ENCODE measurements at regions not wholly inside any gene's neighbourhood (a gene's known extent, or its start where the extent isn't known, plus 50 kb on each side); places are given as distances from the start of the nearest gene placed in this dataset.

DNA sequence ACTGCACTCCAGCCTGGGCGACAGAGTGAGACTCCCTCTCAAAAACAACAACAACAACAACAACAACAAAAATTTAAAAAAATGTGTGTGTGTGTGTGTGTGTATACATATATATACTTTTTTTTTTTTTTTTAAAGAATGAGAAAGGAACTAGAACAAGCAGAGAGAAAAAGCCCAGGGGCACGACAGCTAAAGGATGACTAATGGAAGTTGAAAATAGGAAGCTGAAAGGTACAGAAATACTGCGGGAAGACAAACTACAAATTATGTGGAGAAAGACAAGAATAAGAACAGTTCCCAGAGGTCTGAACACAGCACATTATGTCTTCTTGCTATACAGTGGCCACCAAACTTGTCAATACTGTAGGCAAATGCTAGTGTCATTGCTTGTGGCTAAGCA is 141.9 kb upstream of the PRSS1 start:
- DNase-seq (ENCODE audit: low read depth in 2 of 3, low spot score in 2 of 3): no peak

DNA sequence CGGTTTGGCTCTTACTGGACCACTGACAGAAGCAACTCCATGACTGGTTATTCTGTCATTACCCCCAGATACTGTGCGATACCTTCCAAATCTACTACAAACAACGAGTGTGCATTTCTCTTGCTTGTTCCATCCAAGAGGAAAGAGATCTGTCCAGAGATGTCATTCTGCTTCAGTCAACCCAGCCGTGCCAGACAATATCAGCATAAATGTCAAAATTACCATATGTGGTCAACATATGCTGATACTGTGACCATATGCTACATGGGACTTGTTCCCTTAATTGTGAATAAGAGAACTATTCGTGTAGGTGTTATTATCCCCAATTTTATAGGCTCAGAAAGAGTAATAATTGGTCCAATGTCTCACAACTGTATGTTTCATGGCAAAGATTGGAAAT is 143.2 kb upstream of the PRSS1 start:
- DNase-seq (ENCODE audit: low read depth in 2 of 3, low spot score in 2 of 3): no peak

DNA sequence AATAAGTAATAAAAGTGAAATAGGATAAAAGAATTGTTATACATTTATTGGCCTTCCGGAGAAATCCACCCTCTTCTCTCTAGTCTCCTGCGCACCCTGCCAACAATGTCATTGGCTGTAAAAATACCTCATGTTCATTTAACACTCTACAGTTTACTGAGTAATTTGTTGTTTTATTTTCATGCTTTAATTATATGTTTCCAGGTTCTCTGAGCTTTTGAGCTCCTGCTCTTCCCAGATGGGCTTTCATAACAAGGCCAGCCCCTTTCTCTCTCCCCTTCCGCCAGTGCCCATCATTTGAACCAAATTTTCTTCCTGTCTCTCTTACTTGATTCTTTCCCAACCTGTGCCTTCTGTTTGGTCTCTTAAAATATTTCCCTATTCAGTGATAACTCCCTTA is 144.6 kb upstream of the PRSS1 start:
- no peak for DNase-seq (ENCODE audit: low read depth in 2 of 3, low spot score in 2 of 3)

- DNase-seq (ENCODE audit: low read depth in 2 of 3, low spot score in 2 of 3): peak; percentile 19 to 88 (median 64)
These were observed 145.3 kb upstream of the PRSS1 start for GRCh38 chr7:142603870-142604448.

DNA sequence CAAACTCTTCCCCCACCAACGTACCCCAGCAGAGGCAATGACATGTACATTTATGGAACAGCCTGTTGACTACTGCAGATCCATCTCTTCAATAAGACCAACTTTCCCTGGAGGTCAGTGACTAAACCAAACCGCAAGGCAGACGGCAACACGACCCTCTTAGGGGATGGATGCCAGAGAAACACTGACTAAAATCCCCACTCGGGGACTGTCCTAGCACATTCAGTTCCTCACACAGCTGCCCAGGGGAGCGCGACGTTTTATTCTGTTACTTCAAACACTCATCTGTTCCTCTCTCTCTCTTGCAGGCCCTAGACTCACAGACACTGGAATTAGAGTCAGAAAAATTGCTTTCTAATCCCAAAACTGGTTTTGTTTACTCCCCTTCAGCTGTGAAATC is 146.5 kb upstream of the PRSS1 start:
- DNase-seq (ENCODE audit: low read depth in 2 of 3, low spot score in 2 of 3): no peak

DNA sequence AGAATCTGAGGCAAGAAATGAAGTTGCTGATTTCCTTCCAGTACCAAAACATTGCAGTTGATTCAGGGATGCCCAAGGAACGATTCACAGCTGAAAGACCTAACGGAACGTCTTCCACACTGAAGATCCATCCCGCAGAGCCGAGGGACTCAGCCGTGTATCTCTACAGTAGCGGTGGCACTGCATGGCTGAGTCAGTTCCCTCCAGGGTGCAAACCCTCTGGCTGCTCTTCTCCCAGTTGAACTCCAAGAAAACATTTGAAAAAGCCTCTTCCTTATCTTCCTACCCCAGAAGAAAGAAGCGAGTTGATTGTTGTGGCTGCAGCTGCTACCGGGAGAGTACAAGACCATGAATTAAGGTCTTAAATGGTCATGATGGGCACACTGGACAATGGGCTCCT is 147.1 kb upstream of the PRSS1 start:
- no peak for DNase-seq (ENCODE audit: low read depth in 2 of 3, low spot score in 2 of 3)

DNA sequence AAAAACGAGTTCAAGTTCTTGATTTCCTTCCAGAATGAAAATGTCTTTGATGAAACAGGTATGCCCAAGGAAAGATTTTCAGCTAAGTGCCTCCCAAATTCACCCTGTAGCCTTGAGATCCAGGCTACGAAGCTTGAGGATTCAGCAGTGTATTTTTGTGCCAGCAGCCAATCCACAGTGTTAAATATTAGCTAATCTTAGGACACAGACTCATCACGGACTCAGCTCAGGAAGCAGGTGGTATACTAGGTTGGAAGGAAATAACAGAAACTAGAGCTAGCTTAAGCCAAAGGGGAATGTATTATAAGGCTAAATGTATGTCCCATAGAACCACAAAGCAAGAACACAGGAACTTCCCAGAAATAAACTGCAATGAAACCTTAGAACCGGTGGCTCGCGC is 151.0 kb upstream of the PRSS1 start:
- DNase-seq (ENCODE audit: low read depth in 2 of 3, low spot score in 2 of 3): peak in 2 of 3 donors; percentile 55 to 79

DNA sequence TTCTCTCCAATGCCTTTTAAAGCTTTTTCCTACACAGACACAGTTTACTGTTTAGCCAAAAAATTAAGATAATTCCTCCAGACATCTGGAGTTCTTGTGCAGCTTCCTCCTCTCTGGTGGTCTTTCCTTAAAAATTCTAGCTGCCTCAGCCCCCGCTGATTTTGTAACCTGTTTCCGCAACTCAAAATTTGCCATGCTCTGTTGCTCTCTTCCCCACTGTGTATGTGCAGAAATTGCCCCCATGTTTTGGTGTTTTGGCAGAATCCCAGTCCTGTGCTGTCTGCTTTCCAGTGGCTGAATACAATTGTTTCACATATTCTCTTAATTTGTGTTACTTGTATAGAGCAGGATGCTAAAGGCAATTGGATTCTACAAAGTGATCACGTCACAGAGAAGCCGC is 151.7 kb upstream of the PRSS1 start:
- no peak for DNase-seq (ENCODE audit: low read depth in 2 of 3, low spot score in 2 of 3)

GRCh38 chr7:142595816-142596516 is 153.3 kb upstream of the PRSS1 start:
- no peak for DNase-seq (ENCODE audit: low read depth in 2 of 3, low spot score in 2 of 3)

GRCh38 chr7:142594078-142594477 is 155.2 kb upstream of the PRSS1 start:
- no peak for DNase-seq (ENCODE audit: low read depth in 2 of 3, low spot score in 2 of 3)

GRCh38 chr7:142593106-142593505 is 156.2 kb upstream of the PRSS1 start:
- no peak for DNase-seq (ENCODE audit: low read depth in 2 of 3, low spot score in 2 of 3)

DNA sequence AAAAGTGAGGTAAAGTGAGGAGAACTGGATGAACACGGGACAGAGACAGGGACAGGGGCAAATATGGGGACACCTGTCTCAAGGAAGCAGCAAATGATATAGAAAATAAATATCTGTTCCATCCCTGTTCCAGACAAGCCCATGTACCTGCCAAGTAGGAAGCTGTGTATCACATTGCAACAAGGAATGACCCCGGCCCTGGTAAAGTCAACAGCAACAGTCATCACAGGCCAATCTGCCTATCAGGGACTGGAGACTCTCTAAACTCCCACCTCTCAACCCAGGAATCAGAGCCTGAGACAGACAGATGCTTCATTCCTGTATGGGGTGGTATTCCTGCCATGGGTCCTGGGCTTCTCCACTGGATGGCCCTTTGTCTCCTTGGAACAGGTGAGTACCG is 156.6 kb upstream of the PRSS1 start:
- DNase-seq (ENCODE audit: low read depth in 2 of 3, low spot score in 2 of 3): no peak

GRCh38 chr7:142592231-142592630 is 157.0 kb upstream of the PRSS1 start:
- no peak for DNase-seq (ENCODE audit: low read depth in 2 of 3, low spot score in 2 of 3)

DNA sequence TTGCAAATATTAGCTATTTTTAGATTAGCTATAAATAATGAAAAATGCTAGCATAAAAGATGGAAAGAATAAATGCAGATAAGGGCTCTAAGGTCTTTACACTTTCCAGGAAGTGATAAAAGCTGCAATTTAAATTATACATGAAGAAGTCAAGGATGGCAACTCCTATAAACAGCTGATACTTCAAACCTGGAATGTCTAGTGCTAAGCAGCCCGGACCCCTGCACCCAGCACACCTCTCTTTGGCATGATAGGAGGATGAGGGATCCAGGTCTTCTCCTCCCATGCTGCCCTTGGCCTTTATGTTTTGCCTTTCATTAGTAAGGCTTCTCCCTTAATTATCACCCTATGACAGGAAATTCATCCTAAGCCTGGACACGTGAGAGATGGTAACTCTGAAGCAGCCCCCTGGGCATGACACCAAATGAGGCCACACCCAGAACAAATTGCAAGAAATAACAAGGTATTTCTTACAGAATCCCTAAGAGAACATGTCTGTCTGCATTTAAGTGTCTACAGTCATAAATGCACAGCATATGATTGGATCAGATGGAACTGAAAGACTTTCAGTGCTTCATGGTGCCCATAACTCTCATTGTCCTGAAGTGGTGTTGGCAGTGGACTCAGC is 158.3 kb upstream of the PRSS1 start:
- no peak for DNase-seq (ENCODE audit: low read depth in 2 of 3, low spot score in 2 of 3)

GRCh38 chr7:142590077-142590476 is 159.2 kb upstream of the PRSS1 start:
- no peak for DNase-seq (ENCODE audit: low read depth in 2 of 3, low spot score in 2 of 3)

- peak in 2 of 3 donors; percentile 81 to 84 for DNase-seq (ENCODE audit: low read depth in 2 of 3, low spot score in 2 of 3)
These were observed 161.6 kb upstream of the PRSS1 start for GRCh38 chr7:142587578-142588191.

DNA sequence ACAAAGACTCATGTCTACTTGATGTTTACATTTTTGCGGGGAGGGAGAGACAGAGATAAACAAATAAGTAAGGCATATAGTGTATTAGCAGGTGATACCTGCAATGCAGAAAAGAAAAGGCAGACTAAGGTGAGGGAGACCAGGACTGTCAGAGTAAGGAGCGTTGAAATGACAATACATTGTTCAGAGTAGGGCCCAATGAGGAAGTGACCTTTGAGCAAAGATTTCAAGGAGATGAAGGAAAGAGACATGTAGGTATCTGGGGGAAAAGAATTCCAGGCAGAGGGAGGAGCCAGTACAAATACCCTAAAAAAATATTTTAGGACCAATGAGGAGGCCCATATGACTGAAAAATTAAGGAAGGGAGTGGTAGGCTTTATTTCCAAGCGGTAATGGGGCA is 162.7 kb upstream of the PRSS1 start:
- DNase-seq (ENCODE audit: low read depth in 2 of 3, low spot score in 2 of 3): no peak

GRCh38 chr7:142585425-142585824 is 163.8 kb upstream of the PRSS1 start:
- peak in 2 of 3 donors; percentile 53 to 69 for DNase-seq (ENCODE audit: low read depth in 2 of 3, low spot score in 2 of 3)

DNA sequence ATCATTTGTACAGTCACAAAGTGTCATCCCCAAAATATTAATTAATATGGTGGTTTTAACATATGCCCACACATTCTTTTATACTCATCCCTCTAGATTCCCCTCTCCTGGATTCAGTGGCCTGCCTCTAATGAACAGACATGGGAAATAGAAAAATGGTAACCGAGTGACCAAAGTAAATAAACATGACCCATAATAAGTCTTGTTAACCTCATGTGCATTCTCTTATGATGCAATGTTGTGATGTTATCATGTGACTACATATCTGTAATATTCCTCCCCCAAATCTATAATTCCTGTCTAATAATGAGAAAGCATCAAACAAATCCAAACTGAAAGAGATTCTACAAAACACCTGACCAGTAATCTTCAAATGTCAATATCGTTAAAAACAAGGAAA is 164.5 kb upstream of the PRSS1 start:
- no peak for DNase-seq (ENCODE audit: low read depth in 2 of 3, low spot score in 2 of 3)

DNA sequence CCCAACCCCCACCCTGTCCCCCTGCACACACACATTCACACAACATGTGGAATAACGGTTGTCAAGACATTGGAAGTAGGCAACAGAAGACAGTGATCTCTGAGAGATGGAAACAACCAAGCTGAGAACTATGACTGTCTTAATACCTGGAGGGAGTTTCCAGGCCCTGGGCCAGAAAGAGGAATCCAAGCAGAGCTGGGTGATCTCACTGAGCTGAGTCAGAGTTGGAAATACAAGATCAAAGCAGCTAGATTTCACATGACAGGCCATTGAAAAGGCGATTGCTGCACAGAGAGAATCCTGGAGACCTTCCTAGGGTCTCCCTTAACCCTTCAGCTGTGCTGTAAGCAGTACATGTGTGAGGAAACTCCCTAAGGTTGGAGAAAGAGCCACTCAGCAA is 165.8 kb upstream of the PRSS1 start:
- DNase-seq (ENCODE audit: low read depth in 2 of 3, low spot score in 2 of 3): peak in 2 of 3 donors; percentile 69 to 79

GRCh38 chr7:142582351-142582750 is 166.9 kb upstream of the PRSS1 start:
- no peak for DNase-seq (ENCODE audit: low read depth in 2 of 3, low spot score in 2 of 3)

DNA sequence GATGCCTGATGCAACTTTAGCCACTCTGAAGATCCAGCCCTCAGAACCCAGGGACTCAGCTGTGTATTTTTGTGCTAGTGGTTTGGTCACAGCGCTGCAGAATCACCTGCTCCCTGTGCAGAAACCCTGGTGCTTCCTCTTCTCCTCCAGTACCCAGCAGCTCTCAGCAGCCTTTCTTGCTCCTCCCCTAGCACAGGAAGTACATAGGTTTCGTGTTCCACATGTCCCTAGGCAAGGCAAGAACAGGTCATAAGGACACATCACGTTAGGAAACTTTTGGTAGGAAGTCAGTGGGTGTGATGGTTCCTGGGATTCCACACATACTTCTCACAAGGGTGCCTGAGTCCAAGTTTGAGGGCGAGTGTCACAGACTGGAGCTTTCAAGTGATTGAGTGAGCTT is 167.9 kb upstream of the PRSS1 start:
- DNase-seq (ENCODE audit: low read depth in 2 of 3, low spot score in 2 of 3): peak in 2 of 3 donors; percentile 61 to 78

Data from hematopoietic multipotent progenitor cell (in vitro differentiated cells).